SK-N-SH treated with all-trans-retinoic acid at 6 μM for 48 hours (cell line): ENCODE measurements at regions not wholly inside any gene's neighbourhood (a gene's known extent, or its start where the extent isn't known, plus 50 kb on each side); places are given as distances from the start of the nearest gene placed in this dataset.

ENCODE experiments used
- ARNTL ChIP-seq: fragments of 450-650 bp; formaldehyde crosslinking; IDR thresholded peaks from 2 replicates; pipeline ENCODE4 v1.5.0; 2020; ENCODE audit warnings: low read depth, mild to moderate bottlenecking, moderate library complexity, borderline replicate concordance
- BACH2 ChIP-seq: fragments of 250-450 bp; sonication (Bioruptor Pico); IDR thresholded peaks from 2 replicates; pipeline ENCODE4 v1.9.0; 2021; ENCODE audit warnings: mild to moderate bottlenecking, borderline replicate concordance
- ESRRG ChIP-seq: fragments of 250-450 bp; sonication (Bioruptor Pico); IDR thresholded peaks from 2 replicates; pipeline ENCODE4 v1.6.1; 2021; ENCODE audit warnings: mild to moderate bottlenecking
- ISL1 ChIP-seq: fragments of 250-450 bp; sonication (Bioruptor Pico); IDR thresholded peaks from 2 replicates; pipeline ENCODE4 v2.1.2; 2022; ENCODE audit warnings: mild to moderate bottlenecking, moderate library complexity
- RARB ChIP-seq: fragments of 250-450 bp; sonication (Bioruptor Pico); IDR thresholded peaks from 2 replicates; pipeline ENCODE4 v1.8.0; 2021; ENCODE audit warnings: mild to moderate bottlenecking, moderate library complexity
- ZC3H10 ChIP-seq: fragments of 250-450 bp; sonication (Bioruptor Pico); IDR thresholded peaks from 2 replicates; pipeline ENCODE4 v1.5.1; 2021; ENCODE audit warnings: mild to moderate bottlenecking, moderate library complexity
- ZFP30 ChIP-seq: fragments of 450-650 bp; formaldehyde crosslinking; IDR thresholded peaks from 2 replicates; pipeline ENCODE4 v1.5.0; 2022; ENCODE audit warnings: mild to moderate bottlenecking, moderate library complexity
- TF ChIP-seq, protein P1 (sequence below): fragments of 250-450 bp; sonication (Bioruptor Pico); IDR thresholded peaks from 2 replicates; pipeline ENCODE4 v1.8.0; 2020; ENCODE audit warnings: mild to moderate bottlenecking, moderate library complexity, borderline replicate concordance

DNA sequence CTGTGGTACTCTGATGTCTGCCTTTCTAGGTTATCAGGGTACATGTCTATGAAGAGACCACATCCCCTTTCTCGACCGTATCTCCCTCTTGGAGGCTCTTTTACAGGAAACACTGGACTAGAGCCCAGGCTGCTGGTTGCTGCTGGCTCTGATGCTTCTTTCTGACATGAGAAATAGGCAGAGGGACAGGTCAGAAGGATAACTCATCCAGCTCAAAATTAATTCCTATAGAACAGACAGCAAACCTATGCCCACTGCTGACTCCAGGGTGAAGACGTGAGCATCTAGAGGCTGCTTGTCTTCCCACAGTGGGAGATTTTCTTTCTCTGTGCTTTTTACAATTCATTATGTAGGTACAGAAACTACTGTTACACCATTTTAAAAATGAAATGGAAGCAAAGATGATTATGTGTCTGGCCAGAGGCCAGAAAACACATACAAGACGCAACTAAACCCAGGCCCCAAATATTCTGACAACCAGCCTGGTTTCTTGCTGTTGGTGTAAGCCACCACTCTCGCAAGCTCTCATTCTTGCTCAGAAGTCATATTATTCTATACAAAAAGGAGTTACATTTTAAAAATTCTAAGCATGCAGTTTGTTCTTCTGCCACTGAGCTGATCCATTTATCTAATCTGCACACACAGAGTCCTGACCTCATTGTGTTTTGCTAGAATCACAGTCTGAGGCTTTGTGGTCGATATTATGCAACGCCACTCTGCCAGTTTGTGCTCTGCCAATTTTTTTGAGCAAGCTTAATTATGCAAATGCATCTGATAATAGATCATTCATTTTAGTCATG is 424.3 kb downstream of the KIF20B start:
- no peak for TF ChIP-seq ZC3H10 (CRISPR knock-in tag)
- TF ChIP-seq, protein P1, sequence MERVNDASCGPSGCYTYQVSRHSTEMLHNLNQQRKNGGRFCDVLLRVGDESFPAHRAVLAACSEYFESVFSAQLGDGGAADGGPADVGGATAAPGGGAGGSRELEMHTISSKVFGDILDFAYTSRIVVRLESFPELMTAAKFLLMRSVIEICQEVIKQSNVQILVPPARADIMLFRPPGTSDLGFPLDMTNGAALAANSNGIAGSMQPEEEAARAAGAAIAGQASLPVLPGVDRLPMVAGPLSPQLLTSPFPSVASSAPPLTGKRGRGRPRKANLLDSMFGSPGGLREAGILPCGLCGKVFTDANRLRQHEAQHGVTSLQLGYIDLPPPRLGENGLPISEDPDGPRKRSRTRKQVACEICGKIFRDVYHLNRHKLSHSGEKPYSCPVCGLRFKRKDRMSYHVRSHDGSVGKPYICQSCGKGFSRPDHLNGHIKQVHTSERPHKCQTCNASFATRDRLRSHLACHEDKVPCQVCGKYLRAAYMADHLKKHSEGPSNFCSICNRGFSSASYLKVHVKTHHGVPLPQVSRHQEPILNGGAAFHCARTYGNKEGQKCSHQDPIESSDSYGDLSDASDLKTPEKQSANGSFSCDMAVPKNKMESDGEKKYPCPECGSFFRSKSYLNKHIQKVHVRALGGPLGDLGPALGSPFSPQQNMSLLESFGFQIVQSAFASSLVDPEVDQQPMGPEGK = no peak
- TF ChIP-seq RARB (CRISPR knock-in tag) = no peak
- TF ChIP-seq ISL1 = no peak; the same call in 1 of the 2 replicates
- TF ChIP-seq BACH2 = no peak
- TF ChIP-seq ARNTL (CRISPR knock-in tag) = no peak
- TF ChIP-seq ZFP30 (CRISPR knock-in tag) = no peak
- no peak for TF ChIP-seq ESRRG (CRISPR knock-in tag)
